GM23338 (cell line): ENCODE measurements at regions not wholly inside any gene's neighbourhood (a gene's known extent, or its start where the extent isn't known, plus 50 kb on each side); places are given as distances from the start of the nearest gene placed in this dataset.

Experiments used
- ATAC-seq: fragments of 200-7000 bp; cut with Tn5 transposase; 3 replicates; pipeline ENCODE4 v1.9.1; 2020
- DNase-seq: peaks from one replicate; pipeline ENCODE4 v3.0.0-alpha.2; 2015; ENCODE audit warnings: low spot score
- H2AFZ ChIP-seq: fragments of 200-600 bp; sonication (generic); 2 replicates; pipeline ENCODE4 v1.8.0; 2016; ENCODE audit warnings: antibody characterized with exemption, mild to moderate bottlenecking, moderate library complexity
- H3F3A ChIP-seq: fragments of 200-600 bp; sonication (generic); replicated peaks from 2 replicates; pipeline ENCODE4 v1.8.0; 2017; ENCODE audit warnings: antibody characterized with exemption, mixed run types, low read depth
- H3K27ac ChIP-seq: fragments of 200-600 bp; sonication (generic); 2 replicates; pipeline ENCODE4 v1.6.1; 2016; ENCODE audit warnings: low read depth
- H3K27me3 ChIP-seq: fragments of 200-600 bp; sonication (generic); 2 replicates; pipeline ENCODE4 v1.8.0; 2016; ENCODE audit warnings: mild to moderate bottlenecking, mixed run types, moderate library complexity; ENCODE audit not compliant: insufficient read depth
- H3K36me3 ChIP-seq: fragments of 200-600 bp; sonication (generic); 2 replicates; pipeline ENCODE4 v1.8.0; 2016; ENCODE audit warnings: mild to moderate bottlenecking; ENCODE audit not compliant: insufficient read depth
- H3K4me1 ChIP-seq: fragments of 200-600 bp; sonication (generic); 2 replicates; pipeline ENCODE4 v1.8.0; 2016; ENCODE audit warnings: mild to moderate bottlenecking, moderate library complexity; ENCODE audit not compliant: insufficient read depth
- H3K4me2 ChIP-seq: fragments of 200-600 bp; sonication (generic); 2 replicates; pipeline ENCODE4 v1.7.1; 2017; ENCODE audit warnings: mixed run types
- H3K4me3 ChIP-seq: fragments of 200-600 bp; sonication (generic); 2 replicates; pipeline ENCODE4 v1.6.1; 2016; ENCODE audit warnings: mixed run types
- H3K79me2 ChIP-seq: fragments of 200-600 bp; sonication (generic); replicated peaks from 2 replicates; pipeline ENCODE4 v1.8.0; 2017; ENCODE audit warnings: mild to moderate bottlenecking; ENCODE audit not compliant: insufficient read depth
- H3K9me2 ChIP-seq: fragments of 200-600 bp; sonication (generic); 2 replicates; pipeline ENCODE4 v1.8.0; 2017; ENCODE audit not compliant: insufficient read depth
- H4K20me1 ChIP-seq: fragments of 200-600 bp; sonication (generic); replicated peaks from 2 replicates; pipeline ENCODE4 v1.8.0; 2017; ENCODE audit warnings: mild to moderate bottlenecking; ENCODE audit not compliant: insufficient read depth
- H3K27ac Mint-ChIP-seq: 2 replicates; pipeline ENCODE4 v1.8.0; 2020; ENCODE audit warnings: inconsistent platforms, mild to moderate bottlenecking, moderate library complexity, mixed read lengths
- H3K27me3 Mint-ChIP-seq: 3 replicates; pipeline ENCODE4 v1.8.0; 2022; ENCODE audit warnings: low read depth, mild to moderate bottlenecking, moderate library complexity, mixed read lengths, inconsistent platforms; ENCODE audit not compliant: insufficient read depth, poor library complexity
- H3K36me3 Mint-ChIP-seq: 3 replicates; pipeline ENCODE4 v1.8.0; 2021; ENCODE audit warnings: low read depth, mild to moderate bottlenecking, inconsistent platforms, moderate library complexity, mixed read lengths
- H3K4me1 Mint-ChIP-seq: 3 replicates; pipeline ENCODE4 v1.8.0; 2020; ENCODE audit warnings: mild to moderate bottlenecking, inconsistent platforms, mixed read lengths
- H3K4me3 Mint-ChIP-seq: 3 replicates; pipeline ENCODE4 v1.8.0; 2021; ENCODE audit warnings: moderate library complexity, mild to moderate bottlenecking, inconsistent platforms, mixed read lengths
- H3K9me3 Mint-ChIP-seq: 3 replicates; pipeline ENCODE4 v1.8.0; 2020; ENCODE audit warnings: moderate library complexity, mild to moderate bottlenecking, inconsistent platforms, mixed read lengths
- CREB1 ChIP-seq: fragments of 250-450 bp; sonication (Bioruptor Pico); IDR thresholded peaks from 2 replicates; pipeline ENCODE4 v1.5.0; 2020; ENCODE audit warnings: low read depth, mild to moderate bottlenecking, moderate library complexity
- CTCF ChIP-seq, 2 experiments: fragments of 200-600 bp in 1 of 2; sonication (generic) in 1 of 2; conservative IDR thresholded peaks; 2 replicates each; pipeline versions ENCODE4 v1.5.1 to v1.6.1; 2016 to 2017; ENCODE audit warnings: antibody characterized with exemption in 2 of 2, low read depth in 2 of 2, mild to moderate bottlenecking in 2 of 2, moderate library complexity in 1 of 2
- EZH2 ChIP-seq: fragments of 200-600 bp; sonication (generic); IDR thresholded peaks from one replicate; pipeline ENCODE4 v1.8.0; 2017; ENCODE audit warnings: antibody characterized with exemption, mild to moderate bottlenecking, low read depth; ENCODE audit not compliant: unreplicated experiment
- EZH2phosphoT487 ChIP-seq: fragments of 200-600 bp; sonication (generic); IDR thresholded peaks from one replicate; pipeline ENCODE4 v1.8.1; 2018; ENCODE audit warnings: antibody characterized with exemption; ENCODE audit not compliant: unreplicated experiment
- JUNB ChIP-seq: IDR thresholded peaks from one replicate; pipeline ENCODE4 v1.6.1; 2016; ENCODE audit warnings: antibody characterized with exemption; ENCODE audit not compliant: unreplicated experiment
- NANOG ChIP-seq: IDR thresholded peaks from 2 replicates; pipeline ENCODE4 v1.6.1; 2016; ENCODE audit warnings: antibody characterized with exemption, borderline replicate concordance
- POLR2AphosphoS5 ChIP-seq: IDR thresholded peaks from 2 replicates; pipeline ENCODE4 v1.6.1; 2016; ENCODE audit warnings: antibody characterized with exemption, low read depth
- REST ChIP-seq: IDR thresholded peaks from one replicate; pipeline ENCODE4 v1.6.1; 2018; ENCODE audit warnings: antibody characterized with exemption; ENCODE audit not compliant: unreplicated experiment
- STAT1 ChIP-seq: IDR thresholded peaks from one replicate; pipeline ENCODE4 v1.6.1; 2016; ENCODE audit warnings: antibody characterized with exemption; ENCODE audit not compliant: unreplicated experiment
- ZNF114 ChIP-seq: fragments of 250-450 bp; sonication (Bioruptor Pico); IDR thresholded peaks from 2 replicates; pipeline ENCODE4 v1.5.0; 2020; ENCODE audit warnings: mild to moderate bottlenecking, moderate library complexity

GRCh38 chr7:3217166-3217565 is 83.9 kb upstream of the SDK1 start (continued):
- TF ChIP-seq REST (no peak), CREB1 (no peak), JUNB (no peak), NANOG (no peak), CTCF (conservative IDR thresholded peaks at IDR 0.05; ENCODE audit: low read depth in 2 of 2) (no peak), POLR2AphosphoS5 (no peak), EZH2phosphoT487 (no peak), ZNF114 (CRISPR knock-in tag) (no peak)

GRCh38 chr7:3218411-3219225 is 82.4 kb upstream of the SDK1 start:
- no peak for TF ChIP-seq CREB1
- TF ChIP-seq EZH2: no peak
- TF ChIP-seq STAT1: no peak
- no peak for TF ChIP-seq EZH2phosphoT487
- Mint-ChIP-seq H3K4me3 (no peak overlapping the region), H3K27ac (no peak overlapping the region), H3K36me3 (no peaks in the 10 kb centered on the region), H3K9me3 (no peaks in the 10 kb centered on the region), H3K27me3 (peaks cover 2% of the 10 kb centered on the region), H3K4me1 (peaks cover 9% of the 10 kb centered on the region)
- no peak for ATAC-seq
- Histone ChIP-seq H3K9me2 (no peaks in the 10 kb centered on the region), H3K79me2 (no peaks in the 10 kb centered on the region), H3K36me3 (no peaks in the 10 kb centered on the region), H2AFZ (no peak overlapping the region), H3K4me3 (no peak overlapping the region), H4K20me1 (no peaks in the 10 kb centered on the region), H3K4me1 (no peaks in the 10 kb centered on the region), H3F3A (no peaks in the 10 kb centered on the region), H3K4me2 (no peak overlapping the region), H3K27ac (no peak overlapping the region), H3K27me3 (no peaks in the 10 kb centered on the region)
- no peak for DNase-seq
